OCI-M2 (cell line): ENCODE measurements at regions not wholly inside any gene's neighbourhood (a gene's known extent, or its start where the extent isn't known, plus 50 kb on each side); places are given as distances from the start of the nearest gene placed in this dataset.

ENCODE experiments used
- DNase-seq: peaks from one replicate; lab custom pipeline; 2025; ENCODE audit not compliant: unreplicated experiment; lab: John Stamatoyannopoulos, UW

- DNase-seq, result no peak
Measured at GRCh38 chr9:79357616-79358015, 214.1 kb upstream of the TLE4 start.

DNA sequence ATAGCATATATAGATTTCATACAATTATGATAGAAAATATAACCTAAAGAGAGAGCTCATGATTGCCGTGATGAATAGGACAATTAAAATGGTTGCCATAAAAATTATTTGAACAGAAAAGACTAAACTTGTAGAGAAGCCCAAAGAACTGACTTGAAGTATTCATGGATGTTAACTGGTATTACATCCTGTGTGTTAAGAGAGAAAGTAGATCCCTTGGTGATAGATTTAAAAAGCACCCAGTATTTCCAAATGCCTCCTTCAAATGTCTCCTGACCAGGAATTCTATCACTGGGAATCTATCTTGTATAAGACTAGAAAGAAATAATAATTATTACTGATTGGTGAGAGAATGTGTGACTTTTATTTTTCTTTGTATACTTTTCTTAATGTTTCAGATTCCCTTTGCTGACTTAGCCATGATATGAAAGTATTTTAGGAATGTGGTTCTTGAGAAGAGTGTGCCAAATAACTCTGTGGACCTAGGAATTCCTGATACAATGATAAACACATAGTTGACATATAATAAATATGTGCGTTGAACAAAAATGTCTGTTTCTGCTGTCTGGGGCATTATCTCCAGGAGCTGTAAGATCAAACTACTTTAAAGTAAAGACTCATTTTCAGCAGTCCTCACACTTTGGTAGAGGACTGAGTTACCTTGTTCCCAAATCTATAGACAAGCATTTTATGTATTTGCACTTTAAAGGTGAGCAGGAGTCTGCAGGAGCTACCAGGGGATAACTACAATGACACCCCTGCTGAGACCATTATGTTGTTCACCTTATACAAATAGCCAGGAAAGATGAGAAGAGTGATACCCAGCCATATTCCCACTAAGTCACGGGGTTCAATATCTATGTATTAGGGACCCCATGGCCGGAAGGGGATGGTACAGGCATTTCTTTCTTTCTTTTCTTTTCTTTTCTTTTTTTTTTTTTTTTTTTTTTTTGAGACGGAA, 211.1 kb upstream of the TLE4 start:
- no peak for DNase-seq

DNA sequence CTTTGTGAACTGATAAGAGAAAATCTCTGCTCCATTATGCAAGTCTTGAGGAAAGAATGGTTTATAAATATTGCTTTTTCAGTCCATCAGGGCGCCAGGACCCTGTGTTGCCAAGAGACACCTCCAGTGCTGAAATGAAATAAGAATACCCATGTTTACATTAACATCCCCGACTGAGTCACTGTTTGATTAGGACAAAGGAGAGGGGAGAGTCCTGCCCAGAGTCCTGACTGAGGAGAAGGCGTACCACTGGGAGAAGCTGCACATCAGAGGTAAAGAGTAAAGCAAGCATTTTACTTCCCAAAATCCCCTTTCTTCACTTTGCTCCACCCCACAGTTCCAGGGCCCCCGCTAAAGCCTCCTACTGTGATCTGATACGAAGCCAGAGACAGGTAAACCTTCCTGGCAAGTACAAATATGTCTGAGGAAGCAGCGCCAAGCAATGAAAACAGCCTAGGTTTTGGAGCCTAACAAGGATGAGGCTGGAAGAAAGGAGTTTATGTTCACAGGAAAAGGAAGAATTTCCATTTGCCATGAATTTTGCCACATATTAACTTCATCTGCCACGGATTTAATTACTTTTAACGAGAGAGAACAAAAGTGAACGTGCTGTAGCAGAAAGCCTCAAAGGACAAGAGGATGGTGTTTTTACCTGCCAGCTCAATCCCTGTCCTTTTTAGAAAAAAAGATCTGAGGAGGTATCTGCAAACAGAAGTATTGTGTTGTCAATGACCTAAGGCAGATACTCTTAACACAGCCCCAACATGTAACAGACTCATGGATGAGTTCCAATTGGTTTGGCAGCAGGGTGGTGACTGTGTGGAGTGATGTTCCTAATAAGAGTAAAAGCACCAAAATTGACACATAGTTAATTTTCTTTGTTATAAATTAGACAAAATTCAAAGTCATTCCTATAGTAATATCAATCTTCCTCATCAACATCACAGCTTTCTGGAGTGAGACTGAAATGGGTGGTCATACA, 209.4 kb upstream of the TLE4 start:
- no peak for DNase-seq

GRCh38 chr9:79369676-79370075, 202.1 kb upstream of the TLE4 start:
- no peak for DNase-seq

- DNase-seq, result no peak
Measured at GRCh38 chr9:79371301-79371700, 200.5 kb upstream of the TLE4 start.

- no peak for DNase-seq
Measured at GRCh38 chr9:79371948-79372555, 199.7 kb upstream of the TLE4 start.

GRCh38 chr9:79377339-79377855, 194.4 kb upstream of the TLE4 start:
- no peak for DNase-seq

DNA sequence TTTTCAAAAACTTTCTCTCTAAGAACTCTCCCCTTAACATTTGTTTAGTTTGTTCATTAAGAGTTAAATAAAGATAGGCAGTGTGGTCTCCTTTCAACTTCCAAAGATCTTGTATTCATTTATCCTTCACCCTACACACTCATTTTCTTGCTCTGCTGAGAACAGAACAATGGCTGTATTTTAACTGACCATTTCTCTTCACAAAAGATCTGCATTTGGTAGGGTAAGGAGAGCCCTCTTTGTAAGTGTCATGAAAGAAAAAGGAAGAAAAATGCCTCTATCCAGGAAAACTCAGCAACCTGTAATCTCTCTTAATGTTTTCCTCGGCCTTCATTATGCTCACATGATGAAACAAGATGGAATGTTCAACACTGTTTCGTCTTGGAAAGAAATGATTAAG, 193.7 kb upstream of the TLE4 start:
- DNase-seq, result no peak

DNA sequence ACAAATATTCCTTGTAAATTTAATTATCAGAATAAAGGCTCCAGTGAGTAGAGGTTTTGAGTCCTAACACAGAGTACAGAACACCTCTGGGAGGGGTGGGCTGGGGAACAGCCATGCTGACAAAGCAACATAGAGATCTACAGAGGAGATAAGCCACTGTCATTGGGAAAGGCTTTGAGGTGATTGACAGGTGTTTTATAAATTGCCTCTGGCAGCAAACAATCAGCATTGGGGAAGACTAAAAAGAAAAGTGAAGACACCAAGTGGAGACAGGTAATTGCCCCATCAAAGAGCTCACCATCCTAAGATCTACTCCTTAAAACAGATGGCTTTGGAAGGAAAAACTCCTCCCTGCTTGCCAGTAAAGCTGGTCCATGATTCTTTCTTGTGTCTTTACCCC, 189.7 kb upstream of the TLE4 start:
- no peak for DNase-seq

DNA sequence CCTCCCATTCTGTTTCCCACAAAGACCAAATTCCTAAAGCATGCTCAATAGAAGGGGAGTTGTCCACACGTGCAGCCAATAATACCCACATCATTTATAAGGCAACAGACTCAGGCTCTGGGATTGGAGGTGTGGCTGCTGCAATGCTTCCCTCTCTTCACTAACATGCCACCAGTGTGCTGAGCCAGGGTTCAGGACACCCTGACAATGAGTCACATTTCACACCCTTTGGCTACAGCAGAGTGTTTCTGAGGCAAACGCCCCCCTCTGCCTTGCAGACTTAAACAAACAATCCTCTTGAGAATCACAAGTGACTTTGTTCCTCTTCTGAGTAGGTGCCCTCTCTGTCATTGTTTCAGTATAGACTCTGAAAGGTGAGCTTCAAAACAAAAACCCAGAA, 189.3 kb upstream of the TLE4 start:
- DNase-seq, result no peak

- DNase-seq, result no peak
Measured at GRCh38 chr9:79383096-79383495, 188.7 kb upstream of the TLE4 start.

DNA sequence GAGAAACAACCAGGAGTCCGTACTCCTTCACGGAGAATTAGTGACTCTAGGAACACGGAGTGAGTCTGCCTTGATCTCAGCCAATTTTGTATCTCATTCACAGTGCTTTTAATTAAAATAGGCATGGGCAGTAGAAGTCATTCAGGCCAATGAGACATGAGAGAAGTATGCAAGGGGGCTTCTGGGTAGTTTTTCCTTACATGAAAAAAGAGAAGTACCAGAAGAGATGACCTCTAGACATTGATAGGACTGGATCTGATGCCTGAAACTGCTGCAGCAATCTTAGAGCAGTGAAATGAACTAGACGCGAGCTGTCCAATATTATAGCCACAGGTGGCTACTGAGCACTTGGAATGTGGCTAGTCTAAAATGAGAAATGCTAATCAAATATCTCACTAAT, 187.7 kb upstream of the TLE4 start:
- no peak for DNase-seq

GRCh38 chr9:79384501-79384900, 187.3 kb upstream of the TLE4 start:
- DNase-seq, result no peak

GRCh38 chr9:79387101-79387835, 184.5 kb upstream of the TLE4 start:
- no peak for DNase-seq

GRCh38 chr9:79390077-79390698, 181.6 kb upstream of the TLE4 start:
- no peak for DNase-seq

DNA sequence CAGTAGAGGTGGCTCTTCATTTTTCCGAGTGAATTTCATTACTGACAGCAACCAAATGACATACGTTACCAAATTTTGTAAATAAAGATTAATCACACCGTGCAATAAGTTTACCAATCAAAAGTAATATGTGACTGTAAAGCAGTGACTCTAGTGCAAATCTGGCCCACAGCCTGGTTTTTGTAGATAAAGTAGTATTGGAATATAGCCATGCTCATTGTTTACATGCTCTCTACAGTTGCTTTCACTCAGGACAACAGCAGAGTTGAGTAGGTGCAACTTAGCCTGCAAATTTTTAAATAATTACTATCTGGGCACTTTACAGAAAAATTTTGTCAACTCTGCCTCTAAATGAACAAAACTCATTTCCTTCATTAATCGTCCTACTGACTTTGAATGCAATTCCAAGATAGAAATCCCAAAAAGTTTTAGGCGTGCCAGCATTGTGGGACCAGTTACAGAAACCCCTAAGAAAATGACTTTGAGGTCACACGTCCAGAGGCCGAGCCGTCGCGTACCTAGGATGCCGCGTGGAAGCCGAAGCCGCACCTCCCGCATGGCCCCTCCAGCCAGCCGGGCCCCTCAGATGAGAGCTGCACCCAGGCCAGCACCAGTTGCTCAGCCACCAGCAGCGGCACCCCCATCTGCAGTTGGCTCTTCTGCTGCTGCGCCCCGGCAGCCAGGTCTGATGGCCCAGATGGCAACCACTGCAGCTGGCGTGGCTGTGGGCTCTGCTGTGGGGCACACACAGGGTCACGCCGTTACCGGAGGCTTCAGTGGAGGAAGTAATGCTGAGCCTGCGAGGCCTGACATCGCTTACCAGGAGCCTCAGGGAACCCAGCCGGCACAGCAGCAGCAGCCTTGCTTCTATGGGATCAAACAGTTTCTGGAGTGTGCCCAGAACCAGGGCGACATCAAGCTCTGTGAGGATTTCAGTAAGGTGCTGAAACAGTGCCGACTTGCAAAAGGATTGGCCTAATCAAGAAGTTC, 180.7 kb upstream of the TLE4 start:
- DNase-seq, result no peak

- no peak for DNase-seq
Measured at GRCh38 chr9:79395228-79395627, 176.5 kb upstream of the TLE4 start.

- no peak for DNase-seq
Measured at GRCh38 chr9:79395755-79396154, 176.0 kb upstream of the TLE4 start.

- DNase-seq, result no peak
Measured at GRCh38 chr9:79396168-79396567, 175.6 kb upstream of the TLE4 start.
